ENCODE measurements at regions not wholly inside any gene's neighbourhood (a gene's known extent, or its start where the extent isn't known, plus 50 kb on each side); places are given as distances from the start of the nearest gene placed in this dataset.

GRCh38 chr18:68568364-68569155, 146.3 kb downstream of the TMX3 start:
- Histone ChIP-seq H3K4me3 (ENCODE audit: low read length) (no peak overlapping the region), H3K4me1 (ENCODE audit: control insufficient read depth, insufficient read depth, low read length) (no peaks in the 10 kb centered on the region), H3K9me3 (ENCODE audit: control insufficient read depth, low read depth, low read length) (no peaks in the 10 kb centered on the region), H3K36me3 (ENCODE audit: control insufficient read depth, insufficient read depth, low read length) (no peaks in the 10 kb centered on the region), H3K27me3 (ENCODE audit: control insufficient read depth, insufficient read depth, low read length) (no peaks in the 10 kb centered on the region), H3K27ac (ENCODE audit: low read length) (no peak overlapping the region)
- WGBS (ENCODE audit: insufficient coverage, low lambda C conversion rate): 70% methylated on average over 3 of the region's 4 CpGs
- DNase-seq: no peak

GRCh38 chr18:68566991-68567390, 147.9 kb downstream of the TMX3 start:
- Histone ChIP-seq H3K9me3 (ENCODE audit: control insufficient read depth, low read depth, low read length) (no peaks in the 10 kb centered on the region), H3K36me3 (ENCODE audit: control insufficient read depth, insufficient read depth, low read length) (no peaks in the 10 kb centered on the region), H3K4me1 (ENCODE audit: control insufficient read depth, insufficient read depth, low read length) (no peaks in the 10 kb centered on the region), H3K4me3 (ENCODE audit: low read length) (no peak overlapping the region), H3K27ac (ENCODE audit: low read length) (no peak overlapping the region), H3K27me3 (ENCODE audit: control insufficient read depth, insufficient read depth, low read length) (no peaks in the 10 kb centered on the region)
- 100% methylated on average over 1 of the region's 2 CpGs for WGBS (ENCODE audit: insufficient coverage, low lambda C conversion rate)
- DNase-seq: no peak

GRCh38 chr18:68564961-68565360, 149.9 kb downstream of the TMX3 start:
- H3K27ac ChIP-seq (ENCODE audit: low read length): no peak overlapping the region
- H3K36me3 ChIP-seq (ENCODE audit: control insufficient read depth, insufficient read depth, low read length): no peaks in the 10 kb centered on the region
- no peaks in the 10 kb centered on the region for H3K27me3 ChIP-seq (ENCODE audit: control insufficient read depth, insufficient read depth, low read length)
- WGBS (ENCODE audit: insufficient coverage, low lambda C conversion rate): 33% methylated on average over 1 of the region's 3 CpGs
- H3K4me1 ChIP-seq (ENCODE audit: control insufficient read depth, insufficient read depth, low read length): no peaks in the 10 kb centered on the region
- no peaks in the 10 kb centered on the region for H3K9me3 ChIP-seq (ENCODE audit: control insufficient read depth, low read depth, low read length)
- H3K4me3 ChIP-seq (ENCODE audit: low read length): no peak overlapping the region
- no peak for DNase-seq

- Histone ChIP-seq H3K27ac (ENCODE audit: low read length) (no peak overlapping the region), H3K27me3 (ENCODE audit: control insufficient read depth, insufficient read depth, low read length) (no peaks in the 10 kb centered on the region), H3K36me3 (ENCODE audit: control insufficient read depth, insufficient read depth, low read length) (no peaks in the 10 kb centered on the region), H3K9me3 (ENCODE audit: control insufficient read depth, low read depth, low read length) (no peaks in the 10 kb centered on the region), H3K4me1 (ENCODE audit: control insufficient read depth, insufficient read depth, low read length) (no peaks in the 10 kb centered on the region), H3K4me3 (ENCODE audit: low read length) (no peak overlapping the region)
- no peak for DNase-seq
Measured at GRCh38 chr18:68564351-68564750, 150.6 kb downstream of the TMX3 start.

GRCh38 chr18:68560128-68560527, 154.8 kb downstream of the TMX3 start:
- Histone ChIP-seq H3K4me1 (ENCODE audit: control insufficient read depth, insufficient read depth, low read length) (no peaks in the 10 kb centered on the region), H3K9me3 (ENCODE audit: control insufficient read depth, low read depth, low read length) (no peaks in the 10 kb centered on the region), H3K36me3 (ENCODE audit: control insufficient read depth, insufficient read depth, low read length) (no peaks in the 10 kb centered on the region), H3K27me3 (ENCODE audit: control insufficient read depth, insufficient read depth, low read length) (no peaks in the 10 kb centered on the region), H3K27ac (ENCODE audit: low read length) (no peak overlapping the region), H3K4me3 (ENCODE audit: low read length) (no peak overlapping the region)
- no CpG with 5 or more reads among the region's 2 CpGs for WGBS (ENCODE audit: insufficient coverage, low lambda C conversion rate)
- no peak for DNase-seq

GRCh38 chr18:68557183-68557582, 157.7 kb downstream of the TMX3 start:
- no CpG with 5 or more reads among the region's 5 CpGs for WGBS (ENCODE audit: insufficient coverage, low lambda C conversion rate)
- no peak for DNase-seq
- Histone ChIP-seq H3K27me3 (ENCODE audit: control insufficient read depth, insufficient read depth, low read length) (no peaks in the 10 kb centered on the region), H3K27ac (ENCODE audit: low read length) (no peak overlapping the region), H3K9me3 (ENCODE audit: control insufficient read depth, low read depth, low read length) (no peaks in the 10 kb centered on the region), H3K36me3 (ENCODE audit: control insufficient read depth, insufficient read depth, low read length) (no peaks in the 10 kb centered on the region), H3K4me3 (ENCODE audit: low read length) (no peak overlapping the region), H3K4me1 (ENCODE audit: control insufficient read depth, insufficient read depth, low read length) (no peaks in the 10 kb centered on the region)

- Histone ChIP-seq H3K4me3 (ENCODE audit: low read length) (no peak overlapping the region), H3K27me3 (ENCODE audit: control insufficient read depth, insufficient read depth, low read length) (no peaks in the 10 kb centered on the region), H3K27ac (ENCODE audit: low read length) (no peak overlapping the region), H3K4me1 (ENCODE audit: control insufficient read depth, insufficient read depth, low read length) (no peaks in the 10 kb centered on the region), H3K9me3 (ENCODE audit: control insufficient read depth, low read depth, low read length) (no peaks in the 10 kb centered on the region), H3K36me3 (ENCODE audit: control insufficient read depth, insufficient read depth, low read length) (no peaks in the 10 kb centered on the region)
- DNase-seq: no peak
Measured at GRCh38 chr18:68555879-68556301, 159.0 kb downstream of the TMX3 start.

GRCh38 chr18:68548904-68549870, 165.7 kb downstream of the TMX3 start:
- DNase-seq: peak in 1 of 2 donors; percentile 7
- Histone ChIP-seq H3K4me3 (ENCODE audit: low read length) (no peak overlapping the region), H3K27ac (ENCODE audit: low read length) (no peak overlapping the region), H3K9me3 (ENCODE audit: control insufficient read depth, low read depth, low read length) (no peaks in the 10 kb centered on the region), H3K36me3 (ENCODE audit: control insufficient read depth, insufficient read depth, low read length) (no peaks in the 10 kb centered on the region), H3K27me3 (ENCODE audit: control insufficient read depth, insufficient read depth, low read length) (no peaks in the 10 kb centered on the region), H3K4me1 (ENCODE audit: control insufficient read depth, insufficient read depth, low read length) (no peaks in the 10 kb centered on the region)
- 60% methylated on average over 3 of the region's 9 CpGs for WGBS (ENCODE audit: insufficient coverage, low lambda C conversion rate)

- no CpG with 5 or more reads among the region's 2 CpGs for WGBS (ENCODE audit: insufficient coverage, low lambda C conversion rate)
- H3K27ac ChIP-seq (ENCODE audit: low read length): no peak overlapping the region
- H3K4me3 ChIP-seq (ENCODE audit: low read length): no peak overlapping the region
- no peaks in the 10 kb centered on the region for H3K9me3 ChIP-seq (ENCODE audit: control insufficient read depth, low read depth, low read length)
- H3K27me3 ChIP-seq (ENCODE audit: control insufficient read depth, insufficient read depth, low read length): no peaks in the 10 kb centered on the region
- DNase-seq: no peak
- H3K36me3 ChIP-seq (ENCODE audit: control insufficient read depth, insufficient read depth, low read length): no peaks in the 10 kb centered on the region
- H3K4me1 ChIP-seq (ENCODE audit: control insufficient read depth, insufficient read depth, low read length): no peaks in the 10 kb centered on the region
Measured at GRCh38 chr18:68543344-68543743, 171.6 kb downstream of the TMX3 start.

- Histone ChIP-seq H3K27me3 (ENCODE audit: control insufficient read depth, insufficient read depth, low read length) (no peaks in the 10 kb centered on the region), H3K36me3 (ENCODE audit: control insufficient read depth, insufficient read depth, low read length) (no peaks in the 10 kb centered on the region), H3K27ac (ENCODE audit: low read length) (no peak overlapping the region), H3K4me1 (ENCODE audit: control insufficient read depth, insufficient read depth, low read length) (no peaks in the 10 kb centered on the region), H3K4me3 (ENCODE audit: low read length) (no peak overlapping the region), H3K9me3 (ENCODE audit: control insufficient read depth, low read depth, low read length) (no peaks in the 10 kb centered on the region)
- WGBS (ENCODE audit: insufficient coverage, low lambda C conversion rate): no CpG with 5 or more reads among the region's 1 CpG
- no peak for DNase-seq
Measured at GRCh38 chr18:68542846-68543245, 172.1 kb downstream of the TMX3 start.
